GM12873 (cell line): ENCODE measurements at regions not wholly inside any gene's neighbourhood (a gene's known extent, or its start where the extent isn't known, plus 50 kb on each side); places are given as distances from the start of the nearest gene placed in this dataset.

Experiments used
- TF ChIP-seq, protein P1 (sequence below): IDR thresholded peaks from 2 replicates; pipeline ENCODE4 v1.5.1; 2012; ENCODE audit warnings: low read depth, mild to moderate bottlenecking, moderate library complexity, low read length, control low read depth; ENCODE audit not compliant: insufficient read depth; ENCODE audit errors: missing control alignments

DNA sequence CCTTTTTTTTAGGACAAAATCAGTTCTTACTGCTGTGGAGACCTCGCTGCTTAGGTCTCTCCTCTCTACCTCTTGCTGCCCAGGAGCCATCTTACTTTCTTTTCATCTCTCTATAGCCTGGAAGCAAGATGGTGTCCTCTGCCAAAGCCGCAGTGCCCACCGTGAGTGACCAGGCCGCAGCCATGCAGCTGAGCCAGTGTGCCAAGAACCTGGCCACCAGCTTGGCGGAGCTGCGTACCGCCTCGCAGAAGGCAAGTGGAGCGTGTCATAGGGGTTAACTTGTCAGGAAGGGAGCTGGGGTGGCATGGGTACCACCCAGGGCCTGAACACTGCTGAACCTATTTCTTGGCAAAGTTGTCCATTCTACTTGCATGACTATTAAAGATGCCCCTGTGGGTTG, 320.3 kb upstream of the TPM1 start:
- TF ChIP-seq, protein P1, sequence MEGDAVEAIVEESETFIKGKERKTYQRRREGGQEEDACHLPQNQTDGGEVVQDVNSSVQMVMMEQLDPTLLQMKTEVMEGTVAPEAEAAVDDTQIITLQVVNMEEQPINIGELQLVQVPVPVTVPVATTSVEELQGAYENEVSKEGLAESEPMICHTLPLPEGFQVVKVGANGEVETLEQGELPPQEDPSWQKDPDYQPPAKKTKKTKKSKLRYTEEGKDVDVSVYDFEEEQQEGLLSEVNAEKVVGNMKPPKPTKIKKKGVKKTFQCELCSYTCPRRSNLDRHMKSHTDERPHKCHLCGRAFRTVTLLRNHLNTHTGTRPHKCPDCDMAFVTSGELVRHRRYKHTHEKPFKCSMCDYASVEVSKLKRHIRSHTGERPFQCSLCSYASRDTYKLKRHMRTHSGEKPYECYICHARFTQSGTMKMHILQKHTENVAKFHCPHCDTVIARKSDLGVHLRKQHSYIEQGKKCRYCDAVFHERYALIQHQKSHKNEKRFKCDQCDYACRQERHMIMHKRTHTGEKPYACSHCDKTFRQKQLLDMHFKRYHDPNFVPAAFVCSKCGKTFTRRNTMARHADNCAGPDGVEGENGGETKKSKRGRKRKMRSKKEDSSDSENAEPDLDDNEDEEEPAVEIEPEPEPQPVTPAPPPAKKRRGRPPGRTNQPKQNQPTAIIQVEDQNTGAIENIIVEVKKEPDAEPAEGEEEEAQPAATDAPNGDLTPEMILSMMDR = no peak

DNA sequence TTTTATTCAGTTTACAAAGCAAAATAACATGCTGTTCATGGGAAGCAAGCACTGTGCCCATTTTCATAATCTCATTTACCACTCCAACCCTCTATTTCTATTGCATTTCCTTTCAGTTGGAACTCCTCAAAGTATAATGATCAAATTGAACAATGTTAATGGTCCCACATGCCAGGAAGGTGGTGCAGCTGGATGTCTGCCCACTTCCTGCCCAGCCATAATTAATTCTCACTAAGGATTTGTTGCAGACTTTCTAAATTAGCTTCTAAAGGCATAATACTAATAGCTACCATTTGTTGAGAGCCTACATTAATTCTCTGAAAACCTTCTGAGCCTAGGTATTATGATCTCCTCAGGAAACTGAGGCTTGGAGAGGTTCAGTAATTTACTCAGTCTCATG, 316.1 kb upstream of the TPM1 start:
- TF ChIP-seq, protein P1 = no peak

DNA sequence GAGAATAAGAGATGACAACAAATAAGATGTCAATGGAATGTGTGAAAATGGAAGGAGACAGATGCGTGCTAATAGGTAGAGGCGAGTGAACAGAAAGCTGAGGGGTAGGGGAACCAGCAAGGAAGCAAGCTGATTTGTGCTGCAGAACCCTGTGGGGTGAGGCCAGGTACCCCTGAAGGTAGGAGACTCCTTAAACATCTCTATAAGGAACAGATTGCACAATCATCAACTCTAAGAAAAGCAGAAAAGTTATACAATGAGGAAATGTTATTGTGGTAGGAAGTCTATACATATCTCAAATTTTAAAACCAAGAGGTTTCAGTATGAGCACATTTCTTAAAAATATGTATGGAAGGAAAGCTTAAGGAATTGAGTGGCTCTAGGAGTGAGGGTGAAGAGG, 315.0 kb upstream of the TPM1 start:
- TF ChIP-seq, protein P1 = no peak

DNA sequence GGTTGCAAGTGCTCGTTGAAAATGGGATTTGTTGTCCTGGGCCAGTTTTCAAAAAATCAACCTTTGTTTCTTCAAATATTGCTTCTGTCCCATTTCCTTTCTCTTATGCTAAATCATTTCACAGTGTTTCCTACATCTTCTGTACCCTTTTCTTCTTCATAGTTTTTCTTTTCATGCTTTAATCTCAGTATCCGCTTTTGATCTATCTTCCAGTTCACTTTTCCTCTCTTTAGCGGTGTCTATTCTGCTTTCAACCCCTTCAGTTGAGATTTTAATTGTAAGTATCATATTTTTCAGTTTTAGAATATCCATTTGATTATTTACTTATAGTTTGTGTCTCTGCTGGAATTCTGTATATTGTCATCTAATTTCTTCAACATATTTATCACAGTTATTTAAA, 311.7 kb upstream of the TPM1 start:
- TF ChIP-seq, protein P1 = no peak

DNA sequence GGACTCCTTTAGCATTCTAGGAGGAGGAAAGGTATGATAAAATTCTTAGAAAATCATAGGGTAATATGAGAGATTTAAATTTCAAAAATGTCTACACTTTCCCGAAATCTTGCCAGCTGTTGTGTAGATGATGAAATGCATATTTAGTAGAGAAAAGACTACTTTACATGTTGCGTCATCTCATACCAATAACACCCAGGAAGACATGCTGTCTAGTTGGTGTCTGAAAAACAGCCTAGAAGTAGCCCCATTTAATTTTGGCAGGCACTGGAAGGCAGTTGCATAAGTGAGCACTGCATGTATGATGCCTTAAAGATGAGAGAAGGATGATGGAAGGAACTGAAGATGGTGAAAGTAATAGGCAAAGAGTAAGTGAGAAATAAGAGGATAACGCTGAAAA, 310.5 kb upstream of the TPM1 start:
- TF ChIP-seq, protein P1 = no peak

DNA sequence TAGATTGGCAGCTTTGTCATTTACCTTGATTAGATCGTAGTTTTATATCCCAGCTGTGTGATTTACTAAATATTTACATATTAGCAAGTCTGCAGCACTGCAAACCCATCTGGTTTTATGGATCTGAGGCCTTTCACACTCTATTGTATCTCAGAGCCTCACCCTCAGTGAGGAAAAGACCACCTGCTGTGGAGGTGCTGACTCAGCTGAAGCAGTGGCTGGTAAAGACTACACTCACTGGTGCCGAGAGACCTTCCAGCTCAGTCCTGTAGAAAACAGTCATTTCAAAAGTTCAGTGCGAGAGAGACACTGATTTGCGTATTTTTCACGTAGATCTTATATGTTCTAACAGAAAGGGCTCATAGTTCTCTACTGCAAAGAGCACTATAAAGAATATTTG, 307.8 kb upstream of the TPM1 start:
- TF ChIP-seq, protein P1 = no peak

DNA sequence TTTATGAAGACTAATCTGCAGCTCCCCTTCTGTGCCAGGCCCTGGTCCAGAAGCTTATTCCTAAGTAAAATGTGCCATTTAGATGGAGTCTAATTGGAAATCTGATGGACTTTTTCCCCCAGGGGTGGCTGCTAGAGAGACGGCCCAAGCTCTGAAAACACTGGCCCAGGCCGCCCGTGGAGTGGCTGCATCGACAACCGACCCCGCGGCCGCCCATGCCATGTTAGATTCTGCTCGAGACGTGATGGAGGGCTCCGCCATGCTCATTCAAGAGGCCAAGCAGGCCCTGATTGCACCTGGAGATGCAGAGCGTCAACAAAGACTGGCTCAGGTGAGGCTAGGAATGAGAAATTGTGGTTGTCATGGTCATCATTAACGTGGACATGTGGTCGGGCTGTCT, 305.8 kb upstream of the TPM1 start:
- TF ChIP-seq, protein P1 = no peak
